HEK293T (cell line): ENCODE measurements at regions not wholly inside any gene's neighbourhood (a gene's known extent, or its start where the extent isn't known, plus 50 kb on each side); places are given as distances from the start of the nearest gene placed in this dataset.

Experiments
- ARNT ChIP-seq: fragments of 450-650 bp; IDR thresholded peaks from 2 replicates; pipeline ENCODE4 v1.6.1; 2017; ENCODE audit warnings: mild to moderate bottlenecking
- BHLHE40 ChIP-seq: fragments of 450-650 bp; IDR thresholded peaks from 2 replicates; pipeline ENCODE4 v1.6.1; 2016; ENCODE audit warnings: mild to moderate bottlenecking, moderate library complexity, borderline replicate concordance
- CTBP1 ChIP-seq: fragments of 450-650 bp; IDR thresholded peaks from 2 replicates; pipeline ENCODE4 v1.6.1; 2016; ENCODE audit warnings: borderline replicate concordance
- ELF4 ChIP-seq: fragments of 450-650 bp; IDR thresholded peaks from 2 replicates; pipeline ENCODE4 v1.6.1; 2017; ENCODE audit warnings: antibody characterized with exemption
- HDGF ChIP-seq: fragments of 450-650 bp; IDR thresholded peaks from 2 replicates; pipeline ENCODE4 v1.6.1; 2017; ENCODE audit warnings: antibody characterized with exemption, borderline replicate concordance

DNA sequence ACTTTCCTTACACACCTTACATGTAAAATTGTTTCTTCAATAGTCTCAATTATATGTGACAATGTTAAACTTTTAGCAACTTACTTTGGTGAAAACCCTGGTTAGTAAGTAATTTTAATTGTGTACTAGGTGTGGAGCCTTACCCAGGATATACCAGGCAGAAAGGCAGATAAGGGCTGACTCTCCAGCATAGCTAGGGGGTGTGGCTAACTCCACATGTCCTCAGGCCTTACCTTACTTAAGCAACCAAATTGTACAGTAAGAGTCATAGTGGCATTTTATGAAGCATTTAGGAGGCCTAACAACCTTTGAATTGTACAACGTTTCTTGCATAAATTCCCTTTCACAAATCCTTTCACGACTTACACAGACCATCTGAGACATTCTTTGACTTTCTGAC lies 118.2 kb upstream of the OR9Q1 start:
- TF ChIP-seq ARNT: no peak
- TF ChIP-seq BHLHE40: no peak
- TF ChIP-seq HDGF: no peak
- no peak for TF ChIP-seq CTBP1
- TF ChIP-seq ELF4: no peak
